Kidney epithelial cell (primary cell): ENCODE measurements at regions not wholly inside any gene's neighbourhood (a gene's known extent, or its start where the extent isn't known, plus 50 kb on each side); places are given as distances from the start of the nearest gene placed in this dataset.

ENCODE experiments used
- DNase-seq: peaks from one replicate; pipeline ENCODE4 v3.0.0-alpha.2; 2010; ENCODE audit warnings: low read depth
- H3K27me3 ChIP-seq: 2 replicates; pipeline ENCODE4 v1.6.0; 2011; ENCODE audit warnings: low read length; ENCODE audit not compliant: control insufficient read depth, insufficient read depth
- H3K36me3 ChIP-seq: 2 replicates; pipeline ENCODE4 v1.5.1; 2011; ENCODE audit warnings: low read length; ENCODE audit not compliant: control insufficient read depth, insufficient read depth
- H3K4me3 ChIP-seq: 2 replicates; pipeline ENCODE4 v1.5.1; 2011; ENCODE audit warnings: low read depth, mild to moderate bottlenecking, control low read depth, low read length
- CTCF ChIP-seq: IDR thresholded peaks from 2 replicates; pipeline ENCODE4 v1.5.1; 2011; ENCODE audit warnings: mild to moderate bottlenecking, moderate library complexity, low read length, control low read depth, inconsistent platforms; ENCODE audit not compliant: insufficient read depth, poor library complexity, severe bottlenecking

- DNase-seq = no peak
- H3K4me3 ChIP-seq = no peak overlapping the region
- H3K27me3 ChIP-seq = no peaks in the 10 kb centered on the region
- H3K36me3 ChIP-seq = no peaks in the 10 kb centered on the region
- no peak for TF ChIP-seq CTCF
Observed at GRCh38 chr3:152056987-152057386, 183.5 kb downstream of the SUCNR1 start.

GRCh38 chr3:152058856-152059255 lies 185.4 kb downstream of the SUCNR1 start:
- DNase-seq = no peak
- no peak for TF ChIP-seq CTCF

GRCh38 chr3:152060701-152061100 lies 187.3 kb downstream of the SUCNR1 start:
- no peak overlapping the region for H3K4me3 ChIP-seq
- no peak for TF ChIP-seq CTCF
- no peak for DNase-seq
- no peaks in the 10 kb centered on the region for H3K36me3 ChIP-seq
- H3K27me3 ChIP-seq = no peaks in the 10 kb centered on the region

More at GRCh38 chr3:152058856-152059255, 185.4 kb downstream of the SUCNR1 start:
- no peak overlapping the region for H3K4me3 ChIP-seq
- H3K36me3 ChIP-seq = no peaks in the 10 kb centered on the region
- no peaks in the 10 kb centered on the region for H3K27me3 ChIP-seq

GRCh38 chr3:152061296-152061695 lies 187.9 kb downstream of the SUCNR1 start:
- DNase-seq = no peak
- TF ChIP-seq CTCF = no peak
- no peaks in the 10 kb centered on the region for H3K27me3 ChIP-seq
- H3K36me3 ChIP-seq = no peaks in the 10 kb centered on the region
- H3K4me3 ChIP-seq = no peak overlapping the region

GRCh38 chr3:152069871-152070270 lies 196.4 kb downstream of the SUCNR1 start:
- no peak for TF ChIP-seq CTCF
- Histone ChIP-seq H3K4me3 (no peak overlapping the region), H3K36me3 (no peaks in the 10 kb centered on the region), H3K27me3 (no peaks in the 10 kb centered on the region)
- DNase-seq = no peak

GRCh38 chr3:152071315-152071714 lies 197.4 kb upstream of the MBNL1 start:
- H3K4me3 ChIP-seq = no peak overlapping the region
- DNase-seq = no peak
- no peaks in the 10 kb centered on the region for H3K27me3 ChIP-seq
- no peak for TF ChIP-seq CTCF
- H3K36me3 ChIP-seq = no peaks in the 10 kb centered on the region
